ENCODE measurements at regions not wholly inside any gene's neighbourhood (a gene's known extent, or its start where the extent isn't known, plus 50 kb on each side); places are given as distances from the start of the nearest gene placed in this dataset.
"Not testable (repeated sequence)": the region's sequence is repeated elsewhere in the genome, so short reads cannot be mapped to it uniquely, and the experiment has no call there.

DNA sequence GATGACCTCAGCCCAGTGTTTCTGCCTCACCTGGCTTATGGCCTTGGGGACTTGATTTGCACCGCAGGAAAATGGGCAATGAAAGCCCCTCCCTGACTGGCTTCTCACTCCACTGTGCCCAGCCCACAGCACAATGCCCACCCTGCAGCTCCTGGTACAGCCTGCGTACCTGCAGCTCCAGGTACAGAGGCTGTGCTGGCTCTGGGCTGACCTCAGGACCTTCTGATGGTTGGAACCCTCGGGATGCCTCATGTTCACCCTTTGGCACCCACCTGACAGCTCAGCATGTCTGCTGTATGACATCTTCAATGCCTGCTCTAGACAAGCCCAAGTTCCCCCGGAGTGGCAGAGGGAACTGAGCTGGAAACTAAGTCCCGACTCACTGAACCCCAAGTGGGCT lies 87.1 kb downstream of the ALG10 start:
- no peaks in the 10 kb centered on the region for H3K4me1 ChIP-seq (ENCODE audit: control insufficient read depth in 2 of 3, insufficient read depth in 2 of 3, low read depth in 1 of 3, low read length in 3 of 3)
- H3K4me3 ChIP-seq (ENCODE audit: low read length in 3 of 3), result no peak overlapping the region
- intact Hi-C loops (cut with DNase I), result no loop called here
- no peak for TF ChIP-seq CTCF (IDR thresholded peaks at IDR 0.05; ENCODE audit: borderline replicate concordance, extremely low read depth, insufficient read depth)
- FAIRE-seq (no peak), DNase-seq (no peak)
- H3K36me3 ChIP-seq (ENCODE audit: control insufficient read depth in 2 of 3, insufficient read depth in 3 of 3, low read length in 3 of 3), result no peaks in the 10 kb centered on the region
- no peak overlapping the region for H3K27ac ChIP-seq (ENCODE audit: low read depth in 2 of 2, low read length in 2 of 2)
- no peaks in the 10 kb centered on the region for H3K27me3 ChIP-seq (ENCODE audit: control insufficient read depth, insufficient read depth, low read length)
- no peaks in the 10 kb centered on the region for H3K9me3 ChIP-seq (ENCODE audit: control insufficient read depth in 2 of 3, insufficient read depth in 1 of 3, low read length in 3 of 3)
- no peak overlapping the region for H3K9ac ChIP-seq (ENCODE audit: low read length in 3 of 3)

DNA sequence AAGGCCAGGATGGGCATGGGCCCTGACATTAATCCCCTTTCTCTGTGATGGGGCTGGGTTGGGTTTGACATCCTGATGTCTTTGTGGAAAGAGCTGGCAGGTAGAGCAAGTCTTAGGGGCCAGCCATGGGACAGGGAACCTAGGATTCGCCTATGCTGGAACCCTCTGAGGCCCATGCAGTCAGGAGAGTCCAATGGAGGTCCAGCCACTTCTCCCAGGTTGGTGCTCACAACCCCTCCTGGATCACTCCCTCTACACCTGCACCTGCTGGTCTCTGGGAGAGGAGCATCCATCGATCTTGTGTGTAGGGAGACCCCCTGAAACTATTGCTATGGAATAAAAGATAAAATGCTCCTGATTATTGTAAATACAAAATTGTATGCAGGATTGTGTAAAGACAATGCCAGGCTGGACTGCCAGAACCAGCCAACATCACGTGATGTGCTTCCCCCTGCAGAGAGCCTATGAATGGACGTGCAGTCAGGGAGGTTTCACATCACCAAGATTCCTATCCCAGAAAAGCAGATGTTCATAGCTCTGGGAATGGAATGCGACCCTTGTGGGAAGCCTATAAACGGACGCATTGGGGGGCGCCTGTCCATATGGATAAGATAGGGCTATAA lies 87.7 kb downstream of the ALG10 start:
- H3K4me1 ChIP-seq (ENCODE audit: control insufficient read depth in 2 of 3, insufficient read depth in 2 of 3, low read depth in 1 of 3, low read length in 3 of 3); H3K36me3 ChIP-seq (ENCODE audit: control insufficient read depth in 2 of 3, insufficient read depth in 3 of 3, low read length in 3 of 3); H3K9ac ChIP-seq (ENCODE audit: low read length in 3 of 3); H3K27me3 ChIP-seq (ENCODE audit: control insufficient read depth, insufficient read depth, low read length); H3K27ac ChIP-seq (ENCODE audit: low read depth in 2 of 2, low read length in 2 of 2); H3K9me3 ChIP-seq (ENCODE audit: control insufficient read depth in 2 of 3, insufficient read depth in 1 of 3, low read length in 3 of 3); FAIRE-seq; H3K4me3 ChIP-seq (ENCODE audit: low read length in 3 of 3); intact Hi-C loops (cut with DNase I): not testable (repeated sequence)
- peak in 1 of 5 donors; percentile 31 for DNase-seq

DNA sequence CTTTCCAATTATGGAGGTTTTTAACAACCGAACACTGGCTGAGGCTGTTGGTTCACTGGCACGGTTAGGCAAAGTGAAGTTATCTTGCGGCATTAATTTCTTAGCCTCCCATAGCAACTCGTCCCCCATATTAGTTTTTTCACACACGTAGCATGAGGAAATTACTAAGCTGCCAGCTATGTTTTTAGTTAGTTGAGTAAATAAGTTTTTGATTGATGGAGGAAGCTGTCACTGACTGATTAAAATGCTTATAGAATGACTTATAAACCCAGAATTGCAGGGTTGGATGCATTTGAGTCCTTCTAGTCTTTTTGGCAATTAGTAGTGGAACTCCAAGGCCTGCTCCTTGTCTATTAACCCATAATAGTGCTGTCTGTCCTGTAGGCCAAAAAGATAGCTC lies 97.1 kb downstream of the ALG10 start:
- no peaks in the 10 kb centered on the region for H3K36me3 ChIP-seq (ENCODE audit: control insufficient read depth in 2 of 3, insufficient read depth in 3 of 3, low read length in 3 of 3)
- H3K9ac ChIP-seq (ENCODE audit: low read length in 3 of 3), result no peak overlapping the region
- H3K27ac ChIP-seq (ENCODE audit: low read depth in 2 of 2, low read length in 2 of 2), result no peak overlapping the region
- intact Hi-C loops (cut with DNase I), result no loop called here
- no peak for FAIRE-seq
- H3K4me1 ChIP-seq (ENCODE audit: control insufficient read depth in 2 of 3, insufficient read depth in 2 of 3, low read depth in 1 of 3, low read length in 3 of 3), result no peaks in the 10 kb centered on the region
- H3K27me3 ChIP-seq (ENCODE audit: control insufficient read depth, insufficient read depth, low read length), result no peaks in the 10 kb centered on the region
- no peaks in the 10 kb centered on the region for H3K9me3 ChIP-seq (ENCODE audit: control insufficient read depth in 2 of 3, insufficient read depth in 1 of 3, low read length in 3 of 3)
- no peak overlapping the region for H3K4me3 ChIP-seq (ENCODE audit: low read length in 3 of 3)
- peak in 1 of 5 donors; percentile 2 for DNase-seq
- no peak for TF ChIP-seq CTCF (IDR thresholded peaks at IDR 0.05; ENCODE audit: borderline replicate concordance, extremely low read depth, insufficient read depth)

GRCh38 chr12:34121360-34121759 lies 99.1 kb downstream of the ALG10 start:
- no peak for TF ChIP-seq CTCF (IDR thresholded peaks at IDR 0.05; ENCODE audit: borderline replicate concordance, extremely low read depth, insufficient read depth)
- H3K9ac ChIP-seq (ENCODE audit: low read length in 3 of 3), result no peak overlapping the region
- no peaks in the 10 kb centered on the region for H3K27me3 ChIP-seq (ENCODE audit: control insufficient read depth, insufficient read depth, low read length)
- H3K4me1 ChIP-seq (ENCODE audit: control insufficient read depth in 2 of 3, insufficient read depth in 2 of 3, low read depth in 1 of 3, low read length in 3 of 3), result no peaks in the 10 kb centered on the region
- FAIRE-seq, result no peak
- no peaks in the 10 kb centered on the region for H3K9me3 ChIP-seq (ENCODE audit: control insufficient read depth in 2 of 3, insufficient read depth in 1 of 3, low read length in 3 of 3)
- no peak overlapping the region for H3K4me3 ChIP-seq (ENCODE audit: low read length in 3 of 3)
- no peak overlapping the region for H3K27ac ChIP-seq (ENCODE audit: low read depth in 2 of 2, low read length in 2 of 2)
- DNase-seq, result no peak
- no peaks in the 10 kb centered on the region for H3K36me3 ChIP-seq (ENCODE audit: control insufficient read depth in 2 of 3, insufficient read depth in 3 of 3, low read length in 3 of 3)
- intact Hi-C loops (cut with DNase I), result loop anchor here (5.0 kb wide), 1 partner anchor 96 kb away; no protein-coding TSS in a partner anchor
